Caco-2 (cell line): ENCODE measurements at regions not wholly inside any gene's neighbourhood (a gene's known extent, or its start where the extent isn't known, plus 50 kb on each side); places are given as distances from the start of the nearest gene placed in this dataset.

Experiments used
- BruUV-seq: library from RNA; stranded (reverse); fragments of 400-500 nt; replicated peaks from 2 replicates; lab custom pipeline; 2021; lab: Mats Ljungman, UMichigan
- CTCF ChIA-PET: fragments of 300-600 bp; sonication (Branson Sonifier 250); formaldehyde crosslinking; loops from one replicate; lab custom pipeline; 2022; ENCODE audit warnings: antibody characterized with exemption; lab: Charles Lee
- POLR2A ChIA-PET: fragments of 300-600 bp; sonication (Branson Sonifier 250); formaldehyde crosslinking; loops from one replicate; lab custom pipeline; 2022; ENCODE audit warnings: antibody characterized with exemption; lab: Charles Lee
- DNase-seq, 2 experiments: peaks; one replicate each; pipeline versions ENCODE4 v3.0.0 to v3.0.0-alpha.2; 2020 to 2022
- H3K27me3 ChIP-seq: replicated peaks from 2 replicates; pipeline ENCODE4 v1.6.0; 2011; ENCODE audit warnings: low read length; ENCODE audit not compliant: control insufficient read depth, insufficient read depth
- H3K36me3 ChIP-seq: 2 replicates; pipeline ENCODE4 v1.5.1; 2011; ENCODE audit warnings: low read length; ENCODE audit not compliant: control insufficient read depth, insufficient read depth
- H3K4me1 ChIP-seq: fragments of 250-450 bp; sonication (Bioruptor Pico); 2 replicates; pipeline ENCODE4 v1.5.1; 2020; ENCODE audit warnings: mild to moderate bottlenecking
- H3K4me3 ChIP-seq: 2 replicates; pipeline ENCODE4 v1.5.1; 2011; ENCODE audit warnings: low read depth, mild to moderate bottlenecking, control low read depth, low read length
- H3K9me3 ChIP-seq: fragments of 250-450 bp; sonication (Bioruptor Pico); 2 replicates; pipeline ENCODE4 v1.5.1; 2020; ENCODE audit warnings: mild to moderate bottlenecking, moderate library complexity
- H3K27ac Mint-ChIP-seq: one replicate; pipeline ENCODE4 v1.8.0; 2022; ENCODE audit warnings: mixed read lengths; ENCODE audit not compliant: unreplicated experiment
- H3K27me3 Mint-ChIP-seq: one replicate; pipeline ENCODE4 v1.8.0; 2022; ENCODE audit warnings: mixed read lengths; ENCODE audit not compliant: insufficient read depth, unreplicated experiment
- H3K36me3 Mint-ChIP-seq: one replicate; pipeline ENCODE4 v1.8.0; 2022; ENCODE audit warnings: mild to moderate bottlenecking, mixed read lengths; ENCODE audit not compliant: insufficient read depth, unreplicated experiment
- H3K4me1 Mint-ChIP-seq: one replicate; pipeline ENCODE4 v1.8.0; 2022; ENCODE audit warnings: low read depth, mixed read lengths; ENCODE audit not compliant: unreplicated experiment
- H3K4me3 Mint-ChIP-seq: one replicate; pipeline ENCODE4 v1.8.0; 2022; ENCODE audit warnings: mild to moderate bottlenecking, moderate library complexity, mixed read lengths; ENCODE audit not compliant: unreplicated experiment
- H3K9me3 Mint-ChIP-seq: one replicate; pipeline ENCODE4 v1.8.0; 2022; ENCODE audit warnings: mixed read lengths; ENCODE audit not compliant: unreplicated experiment
- CTCF ChIP-seq, 2 experiments: fragments of 200-600 bp in 1 of 2; IDR thresholded peaks; 1 replicate in 1 of 2; 2 replicates in 1 of 2; pipeline versions ENCODE4 v1.5.1 to v1.8.0; 2011 to 2022; ENCODE audit warnings: antibody characterized with exemption in 1 of 2, control low read depth in 1 of 2, inconsistent platforms in 1 of 2, low read depth in 1 of 2, low read length in 1 of 2, mild to moderate bottlenecking in 1 of 2, moderate library complexity in 1 of 2; ENCODE audit not compliant: insufficient read depth in 1 of 2, severe bottlenecking in 1 of 2, unreplicated experiment in 1 of 2
- intact Hi-C: fragments of 100-400 bp; cut with micrococcal nuclease; formaldehyde crosslinking; loops from one replicate; pipeline ENCODE4 v1.10.0; 2022; ENCODE audit not compliant: unreplicated experiment

GRCh38 chr12:114823724-114824123 is 139.7 kb upstream of the TBX3 start:
- ChIA-PET CTCF (interaction anchor here (0.6 kb wide), 2 partner anchors 14 kb away, joined by 3 read pairs; no protein-coding TSS in a partner anchor), POLR2A (no interaction called here)
- BruUV-seq, result no TSS peak
- H3K27me3 Mint-ChIP-seq, result no peaks in the 10 kb centered on the region
- DNase-seq, result no peak
- H3K27ac Mint-ChIP-seq, result no peak overlapping the region
- no peaks in the 10 kb centered on the region for H3K9me3 ChIP-seq
- no peaks in the 10 kb centered on the region for H3K9me3 Mint-ChIP-seq
- no peak overlapping the region for H3K4me3 Mint-ChIP-seq
- H3K36me3 ChIP-seq, result no peaks in the 10 kb centered on the region
- no peaks in the 10 kb centered on the region for H3K4me1 Mint-ChIP-seq
- no peak overlapping the region for H3K4me3 ChIP-seq
- H3K27me3 ChIP-seq, result no peaks in the 10 kb centered on the region
- peaks cover 3% of the 10 kb centered on the region; the same call in 1 of the 2 replicates for H3K4me1 ChIP-seq
- TF ChIP-seq CTCF (IDR thresholded peaks at IDR 0.05; ENCODE audit: insufficient read depth in 1 of 2, low read depth in 1 of 2, low read length in 1 of 2, severe bottlenecking in 1 of 2, unreplicated experiment in 1 of 2), result no peak
- intact Hi-C loops, result no loop called here
- no peaks in the 10 kb centered on the region for H3K36me3 Mint-ChIP-seq

GRCh38 chr12:114821570-114821969 is 137.6 kb upstream of the TBX3 start:
- Histone ChIP-seq H3K9me3 (no peaks in the 10 kb centered on the region), H3K4me3 (no peak overlapping the region), H3K27me3 (no peaks in the 10 kb centered on the region), H3K4me1 (0 out of 2 replicates have a peak, but pooled peaks cover 3% of the 10 kb centered on the region), H3K36me3 (no peaks in the 10 kb centered on the region)
- no peaks in the 10 kb centered on the region for H3K36me3 Mint-ChIP-seq
- H3K27me3 Mint-ChIP-seq, result no peaks in the 10 kb centered on the region
- CTCF ChIA-PET, result interaction anchor here (0.6 kb wide), 1 partner anchor 17 kb away, joined by 3 read pairs; no protein-coding TSS in a partner anchor
- no peak for TF ChIP-seq CTCF (IDR thresholded peaks at IDR 0.05; ENCODE audit: insufficient read depth in 1 of 2, low read depth in 1 of 2, low read length in 1 of 2, severe bottlenecking in 1 of 2, unreplicated experiment in 1 of 2)
- no peak overlapping the region for H3K4me3 Mint-ChIP-seq
- no peak for DNase-seq
- no peaks in the 10 kb centered on the region for H3K4me1 Mint-ChIP-seq
- intact Hi-C loops, result no loop called here
- no TSS peak for BruUV-seq
- H3K27ac Mint-ChIP-seq, result no peak overlapping the region
- POLR2A ChIA-PET, result no interaction called here
- H3K9me3 Mint-ChIP-seq, result no peaks in the 10 kb centered on the region

DNA sequence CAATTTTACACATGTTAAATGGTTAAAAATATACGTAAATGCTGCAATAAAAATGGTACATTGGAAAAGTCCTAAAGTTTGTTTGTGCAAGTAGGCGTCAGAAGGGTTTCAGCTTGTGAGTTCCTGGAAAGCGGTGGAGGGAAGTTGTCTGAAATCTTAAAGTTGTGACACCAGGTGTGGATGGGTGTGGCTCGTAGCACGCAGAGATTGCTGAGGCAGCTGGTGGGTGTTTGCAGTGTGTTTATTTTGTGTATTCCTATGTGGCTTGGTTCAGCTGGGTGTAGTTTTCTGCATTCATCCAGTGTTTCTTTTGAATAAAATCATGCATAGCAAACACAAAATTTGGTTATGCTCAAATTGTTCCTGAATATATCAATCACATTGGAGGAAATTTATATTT is 136.8 kb upstream of the TBX3 start:
- H3K9me3 ChIP-seq, result no peaks in the 10 kb centered on the region
- 0 out of 2 replicates have a peak, but pooled peaks cover 3% of the 10 kb centered on the region for H3K4me1 ChIP-seq
- Mint-ChIP-seq H3K27ac (no peak overlapping the region), H3K27me3 (no peaks in the 10 kb centered on the region), H3K9me3 (no peaks in the 10 kb centered on the region), H3K4me1 (no peaks in the 10 kb centered on the region), H3K4me3 (no peak overlapping the region), H3K36me3 (no peaks in the 10 kb centered on the region)
- intact Hi-C loops, result no loop called here
- no peak overlapping the region for H3K4me3 ChIP-seq
- no peaks in the 10 kb centered on the region for H3K36me3 ChIP-seq
- BruUV-seq, result no TSS peak
- ChIA-PET POLR2A (interaction anchor here (0.8 to 1.1 kb wide), 2 partner anchors 137 to 531 kb away, joined by 3 read pairs; partner anchors contain the start of gene TBX3), CTCF (no interaction called here)
- TF ChIP-seq CTCF (IDR thresholded peaks at IDR 0.05; ENCODE audit: insufficient read depth in 1 of 2, low read depth in 1 of 2, low read length in 1 of 2, severe bottlenecking in 1 of 2, unreplicated experiment in 1 of 2), result no peak
- peak in 1 of 2 experiments; percentile 5 for DNase-seq
- no peaks in the 10 kb centered on the region for H3K27me3 ChIP-seq
